AG04450 (cell line): ENCODE measurements at regions not wholly inside any gene's neighbourhood (a gene's known extent, or its start where the extent isn't known, plus 50 kb on each side); places are given as distances from the start of the nearest gene placed in this dataset.

ENCODE experiments used
- CTCF ChIA-PET: fragments of 300-600, 350-600 bp; formaldehyde crosslinking; extraction: SDS; loops from one replicate; lab custom pipeline; 2022; ENCODE audit warnings: antibody characterized with exemption, inconsistent platforms; lab: Charles Lee
- POLR2A ChIA-PET: fragments of 350-600 bp; formaldehyde crosslinking; extraction: SDS; loops from one replicate; lab custom pipeline; 2021; ENCODE audit warnings: antibody characterized with exemption, inconsistent platforms; lab: Yijun Ruan, JAX
- DNase-seq: peaks from one replicate; pipeline ENCODE4 v3.0.0-alpha.2; 2011; ENCODE audit warnings: low read depth, low spot score
- H3K27ac ChIP-seq: one replicate; pipeline ENCODE4 v1.5.1; 2012; ENCODE audit warnings: low read depth, low read length, control low read depth
- H3K27me3 ChIP-seq: one replicate; pipeline ENCODE4 v1.6.0; 2012; ENCODE audit warnings: low read length; ENCODE audit not compliant: control insufficient read depth, insufficient read depth
- H3K4me3 ChIP-seq: 2 replicates; pipeline ENCODE4 v1.5.1; 2011; ENCODE audit warnings: mild to moderate bottlenecking, low read depth, low read length, control low read depth
- H3K9me3 ChIP-seq: 2 replicates; pipeline ENCODE4 v1.5.1; 2012; ENCODE audit warnings: low read length; ENCODE audit not compliant: control insufficient read depth, insufficient read depth
- TF ChIP-seq, protein P1 (sequence below): IDR thresholded peaks from 2 replicates; pipeline ENCODE4 v1.5.1; 2011; ENCODE audit warnings: low read depth, low read length, control low read depth, inconsistent platforms

DNA sequence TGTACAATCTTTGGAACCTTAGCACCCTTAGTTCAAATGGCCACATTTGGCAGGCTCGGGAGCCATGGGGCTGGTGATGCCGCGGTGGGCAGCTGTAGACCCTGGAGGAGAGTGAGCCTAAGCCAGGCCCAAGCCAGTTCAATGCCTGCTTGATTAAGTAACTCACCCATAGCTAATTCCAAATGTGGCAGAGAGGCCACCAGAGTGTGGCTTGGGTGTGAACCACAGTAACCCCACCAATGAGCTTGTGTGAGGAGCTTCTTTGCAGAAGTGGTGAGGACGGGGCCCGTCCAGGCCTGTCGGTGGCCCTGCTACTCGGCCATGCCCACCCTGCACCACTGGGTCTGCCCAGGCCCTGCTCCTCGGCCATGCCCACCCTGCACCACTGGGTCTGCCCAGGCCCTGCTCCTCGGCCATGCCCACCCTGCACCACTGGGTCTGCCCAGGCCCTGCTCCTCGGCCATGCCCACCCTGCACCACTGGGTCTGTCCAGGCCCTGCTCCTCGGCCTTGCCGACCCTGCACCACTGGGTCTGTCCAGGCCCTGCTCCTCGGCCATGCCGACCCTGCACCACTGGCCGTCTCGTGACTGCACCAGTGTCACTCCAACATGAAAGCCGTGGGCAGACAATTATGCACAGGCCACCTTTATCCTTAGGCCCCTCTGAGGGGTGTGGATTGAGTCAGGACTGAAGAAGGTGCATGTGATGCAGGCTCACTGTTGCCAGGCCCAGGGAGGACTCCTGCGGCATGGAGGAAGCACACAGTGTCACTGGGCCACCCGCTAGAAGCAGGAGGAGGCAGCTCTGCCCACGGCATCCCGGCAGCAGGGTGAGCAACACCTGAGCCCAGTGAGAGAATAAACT, 75.4 kb downstream of the MRPL36 start:
- TF ChIP-seq, protein P1, sequence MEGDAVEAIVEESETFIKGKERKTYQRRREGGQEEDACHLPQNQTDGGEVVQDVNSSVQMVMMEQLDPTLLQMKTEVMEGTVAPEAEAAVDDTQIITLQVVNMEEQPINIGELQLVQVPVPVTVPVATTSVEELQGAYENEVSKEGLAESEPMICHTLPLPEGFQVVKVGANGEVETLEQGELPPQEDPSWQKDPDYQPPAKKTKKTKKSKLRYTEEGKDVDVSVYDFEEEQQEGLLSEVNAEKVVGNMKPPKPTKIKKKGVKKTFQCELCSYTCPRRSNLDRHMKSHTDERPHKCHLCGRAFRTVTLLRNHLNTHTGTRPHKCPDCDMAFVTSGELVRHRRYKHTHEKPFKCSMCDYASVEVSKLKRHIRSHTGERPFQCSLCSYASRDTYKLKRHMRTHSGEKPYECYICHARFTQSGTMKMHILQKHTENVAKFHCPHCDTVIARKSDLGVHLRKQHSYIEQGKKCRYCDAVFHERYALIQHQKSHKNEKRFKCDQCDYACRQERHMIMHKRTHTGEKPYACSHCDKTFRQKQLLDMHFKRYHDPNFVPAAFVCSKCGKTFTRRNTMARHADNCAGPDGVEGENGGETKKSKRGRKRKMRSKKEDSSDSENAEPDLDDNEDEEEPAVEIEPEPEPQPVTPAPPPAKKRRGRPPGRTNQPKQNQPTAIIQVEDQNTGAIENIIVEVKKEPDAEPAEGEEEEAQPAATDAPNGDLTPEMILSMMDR = no peak
- DNase-seq = no peak
- peaks cover 8% of the 10 kb centered on the region for H3K27me3 ChIP-seq
- no peak overlapping the region for H3K4me3 ChIP-seq
- ChIA-PET CTCF (no interaction called here), POLR2A (no interaction called here)
- no peak overlapping the region for H3K27ac ChIP-seq
- H3K9me3 ChIP-seq = no peaks in the 10 kb centered on the region; the same call in 1 of the 2 replicates

DNA sequence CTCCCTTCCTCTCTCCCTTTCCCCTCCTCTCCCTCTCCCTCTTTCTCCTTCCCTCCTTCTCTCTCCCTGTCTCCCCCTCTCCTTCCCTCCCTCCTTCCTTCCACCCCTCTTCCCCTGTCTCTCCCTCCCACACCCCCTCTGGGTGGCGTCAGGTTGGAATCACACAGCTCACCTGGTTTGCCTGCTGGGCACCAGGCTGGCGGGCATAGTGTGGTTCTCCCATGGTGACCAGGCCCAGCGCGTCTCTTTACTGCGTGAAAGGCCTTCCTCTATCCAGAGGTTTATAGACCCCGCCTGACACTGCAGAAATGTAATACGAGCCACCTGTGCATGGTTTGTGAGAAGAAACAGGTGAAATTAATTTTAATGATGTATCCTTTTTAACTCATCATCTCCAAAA, 76.2 kb downstream of the MRPL36 start:
- Histone ChIP-seq H3K4me3 (no peak overlapping the region), H3K27me3 (peaks cover 6% of the 10 kb centered on the region), H3K27ac (no peak overlapping the region), H3K9me3 (no peaks in the 10 kb centered on the region; the same call in 1 of the 2 replicates)
- DNase-seq = no peak
- CTCF ChIA-PET = no interaction called here
- POLR2A ChIA-PET = no interaction called here
- TF ChIP-seq, protein P1 = no peak

- peaks cover 1% of the 10 kb centered on the region for H3K27me3 ChIP-seq
- ChIA-PET CTCF (no interaction called here), POLR2A (no interaction called here)
- no peak for DNase-seq
- TF ChIP-seq, protein P1 = no peak
- peaks cover 4% of the 10 kb centered on the region for H3K9me3 ChIP-seq
- no peak overlapping the region for H3K27ac ChIP-seq
- H3K4me3 ChIP-seq = no peak overlapping the region
Measured at GRCh38 chr5:1722877-1723276, 76.8 kb downstream of the MRPL36 start.

- Histone ChIP-seq H3K27ac (no peak overlapping the region), H3K27me3 (no peaks in the 10 kb centered on the region), H3K9me3 (peaks cover 4% of the 10 kb centered on the region), H3K4me3 (no peak overlapping the region)
- TF ChIP-seq, protein P1 = no peak
- POLR2A ChIA-PET = no interaction called here
- no peak for DNase-seq
- CTCF ChIA-PET = no interaction called here
Measured at GRCh38 chr5:1720396-1721110, 79.1 kb downstream of the MRPL36 start.

DNA sequence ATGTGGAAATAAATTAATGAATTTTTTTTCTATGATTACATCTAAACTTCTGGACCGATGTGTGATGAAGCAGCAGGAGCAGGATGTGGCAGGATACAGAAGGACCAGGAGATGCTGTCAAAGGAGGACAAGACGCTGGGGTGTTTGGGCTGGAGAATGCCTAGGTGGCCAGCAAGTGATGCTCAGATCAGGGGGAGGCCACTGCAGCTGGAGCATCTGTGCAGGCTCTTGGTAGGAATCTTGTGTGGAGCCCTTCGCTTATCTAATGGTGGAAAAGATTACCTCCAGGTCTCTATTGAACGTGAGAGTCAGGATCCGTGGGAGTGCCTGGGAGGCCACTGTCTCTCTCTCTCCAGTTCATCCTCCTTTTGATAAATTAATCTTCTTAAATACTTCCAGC, 79.8 kb downstream of the MRPL36 start:
- POLR2A ChIA-PET = no interaction called here
- H3K27ac ChIP-seq = no peak overlapping the region
- CTCF ChIA-PET = no interaction called here
- no peaks in the 10 kb centered on the region for H3K27me3 ChIP-seq
- peaks cover 4% of the 10 kb centered on the region for H3K9me3 ChIP-seq
- TF ChIP-seq, protein P1 = no peak
- no peak overlapping the region for H3K4me3 ChIP-seq
- DNase-seq = no peak
